ENCODE measurements at regions not wholly inside any gene's neighbourhood (a gene's known extent, or its start where the extent isn't known, plus 50 kb on each side); places are given as distances from the start of the nearest gene placed in this dataset.
"Not testable (repeated sequence)": the region's sequence is repeated elsewhere in the genome, so short reads cannot be mapped to it uniquely, and the experiment has no call there.

DNA sequence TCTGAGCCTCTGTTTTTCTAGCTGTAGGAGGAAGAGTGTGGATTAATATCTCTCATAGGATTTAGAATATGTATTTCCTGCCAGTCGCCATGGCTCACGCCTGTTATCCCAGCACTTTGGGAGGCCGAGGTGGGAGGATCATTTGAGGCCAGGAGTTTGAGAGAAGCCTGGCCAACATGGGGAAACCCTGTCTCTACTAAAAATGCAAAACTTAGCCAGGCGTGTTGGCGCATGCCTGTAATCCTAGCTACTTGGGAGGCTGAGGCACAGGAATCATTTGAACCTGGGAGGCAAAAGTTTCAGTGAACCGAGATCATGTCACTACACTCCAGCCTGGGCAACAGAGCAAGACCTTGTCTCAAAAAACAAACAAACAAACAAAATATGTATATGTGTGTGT, 143.9 kb downstream of the CEBPB start:
- TF ChIP-seq, protein P1, sequence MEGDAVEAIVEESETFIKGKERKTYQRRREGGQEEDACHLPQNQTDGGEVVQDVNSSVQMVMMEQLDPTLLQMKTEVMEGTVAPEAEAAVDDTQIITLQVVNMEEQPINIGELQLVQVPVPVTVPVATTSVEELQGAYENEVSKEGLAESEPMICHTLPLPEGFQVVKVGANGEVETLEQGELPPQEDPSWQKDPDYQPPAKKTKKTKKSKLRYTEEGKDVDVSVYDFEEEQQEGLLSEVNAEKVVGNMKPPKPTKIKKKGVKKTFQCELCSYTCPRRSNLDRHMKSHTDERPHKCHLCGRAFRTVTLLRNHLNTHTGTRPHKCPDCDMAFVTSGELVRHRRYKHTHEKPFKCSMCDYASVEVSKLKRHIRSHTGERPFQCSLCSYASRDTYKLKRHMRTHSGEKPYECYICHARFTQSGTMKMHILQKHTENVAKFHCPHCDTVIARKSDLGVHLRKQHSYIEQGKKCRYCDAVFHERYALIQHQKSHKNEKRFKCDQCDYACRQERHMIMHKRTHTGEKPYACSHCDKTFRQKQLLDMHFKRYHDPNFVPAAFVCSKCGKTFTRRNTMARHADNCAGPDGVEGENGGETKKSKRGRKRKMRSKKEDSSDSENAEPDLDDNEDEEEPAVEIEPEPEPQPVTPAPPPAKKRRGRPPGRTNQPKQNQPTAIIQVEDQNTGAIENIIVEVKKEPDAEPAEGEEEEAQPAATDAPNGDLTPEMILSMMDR (IDR thresholded peaks at IDR 0.05; ENCODE audit: low read length): not testable (repeated sequence)
- TF ChIP-seq EZH2phosphoT487 (IDR thresholded peaks at IDR 0.05; ENCODE audit: low read length); EZH2 (optimal IDR thresholded peaks at IDR 0.05; ENCODE audit: low read depth, low read length): not testable (repeated sequence)
